SK-N-SH (cell line): ENCODE measurements at regions not wholly inside any gene's neighbourhood (a gene's known extent, or its start where the extent isn't known, plus 50 kb on each side); places are given as distances from the start of the nearest gene placed in this dataset.

Source experiments
- CTCF ChIA-PET: fragments of 300-600, 350-600 bp; formaldehyde crosslinking; extraction: SDS; loops from one replicate; lab custom pipeline; 2021; lab: Yijun Ruan, JAX
- POLR2A ChIA-PET: fragments of 350-600 bp; sonication (Branson Sonifier 250); formaldehyde crosslinking; extraction: SDS; loops from one replicate; lab custom pipeline; 2020; ENCODE audit warnings: antibody characterized with exemption, inconsistent platforms; lab: Yijun Ruan, JAX
- DNase-seq: peaks from one replicate; pipeline ENCODE4 v3.0.0; 2012
- H2AFZ ChIP-seq: fragments of 200-600 bp; sonication (generic); 2 replicates; pipeline ENCODE4 v1.8.1; 2016; ENCODE audit warnings: antibody characterized with exemption, mild to moderate bottlenecking, low read depth
- H3F3A ChIP-seq: fragments of 200-600 bp; sonication (generic); replicated peaks from 2 replicates; pipeline ENCODE3; 2016; ENCODE audit warnings: antibody characterized with exemption, mild to moderate bottlenecking; ENCODE audit not compliant: insufficient read depth
- H3K27ac ChIP-seq, 2 experiments: fragments of 200-500 bp in 1 of 2; fragments of 200-600 bp in 1 of 2; sonication (Bioruptor generic) in 1 of 2; sonication (generic), shearing (Covaris generic) in 1 of 2; 2 replicates each; pipeline versions ENCODE4 v1.5.1 to v1.6.1; 2014 to 2016; ENCODE audit warnings: low read depth in 2 of 2, inconsistent platforms in 1 of 2, low read length in 1 of 2, mild to moderate bottlenecking in 1 of 2, mixed read lengths in 1 of 2
- H3K27me3 ChIP-seq: fragments of 200-600 bp; sonication (generic), shearing (Covaris generic); 2 replicates; pipeline ENCODE4 v1.6.1; 2016; ENCODE audit warnings: mixed run types; ENCODE audit not compliant: insufficient read depth
- H3K36me3 ChIP-seq, 2 experiments: fragments of 200-500 bp in 1 of 2; fragments of 200-600 bp in 1 of 2; sonication (Bioruptor generic) in 1 of 2; sonication (generic) in 1 of 2; replicated peaks in 1 of 2; 2 replicates each; pipeline versions ENCODE3 to v1.5.1; 2014 to 2016; ENCODE audit warnings: low read length in 1 of 2, mild to moderate bottlenecking in 1 of 2; ENCODE audit not compliant: insufficient read depth in 2 of 2, control insufficient read depth in 1 of 2
- H3K4me1 ChIP-seq, 2 experiments: fragments of 200-500 bp in 1 of 2; fragments of 200-600 bp in 1 of 2; sonication (Bioruptor generic) in 1 of 2; sonication (generic), shearing (Covaris generic) in 1 of 2; 2 replicates each; pipeline versions ENCODE4 v1.5.1 to v1.6.1; 2014 to 2016; ENCODE audit warnings: low read depth in 1 of 2, low read length in 1 of 2, mixed run types in 1 of 2; ENCODE audit not compliant: insufficient read depth in 2 of 2, control insufficient read depth in 1 of 2
- H3K4me2 ChIP-seq: fragments of 200-600 bp; sonication (generic), shearing (Covaris generic); 2 replicates; pipeline ENCODE4 v1.6.1; 2017; ENCODE audit warnings: mixed run types
- H3K4me3 ChIP-seq, 2 experiments: fragments of 200-500 bp in 1 of 2; fragments of 200-600 bp in 1 of 2; sonication (Bioruptor generic) in 1 of 2; sonication (generic), shearing (Covaris generic) in 1 of 2; 2 replicates each; pipeline versions ENCODE4 v1.5.1 to v1.8.1; 2014 to 2016; ENCODE audit warnings: low read depth in 2 of 2, inconsistent platforms in 1 of 2, low read length in 1 of 2, mild to moderate bottlenecking in 1 of 2, mixed read lengths in 1 of 2, moderate library complexity in 1 of 2
- H3K79me2 ChIP-seq: fragments of 200-600 bp; sonication (generic); 2 replicates; pipeline ENCODE4 v1.8.1; 2017; ENCODE audit warnings: mild to moderate bottlenecking; ENCODE audit not compliant: insufficient read depth
- H3K9ac ChIP-seq: fragments of 200-600 bp; sonication (generic); 2 replicates; pipeline ENCODE4 v1.6.1; 2017; ENCODE audit warnings: mixed run types
- H3K9me2 ChIP-seq: fragments of 200-600 bp; sonication (generic); 2 replicates; pipeline ENCODE4 v1.6.1; 2017; ENCODE audit warnings: mixed run types
- H3K9me3 ChIP-seq: fragments of 200-600 bp; sonication (generic); 2 replicates; pipeline ENCODE4 v1.6.1; 2017; ENCODE audit warnings: mixed run types, mild to moderate bottlenecking, moderate library complexity
- H4K20me1 ChIP-seq: fragments of 200-600 bp; sonication (generic); 2 replicates; pipeline ENCODE4 v1.6.1; 2017; ENCODE audit warnings: mild to moderate bottlenecking, mixed run types; ENCODE audit not compliant: insufficient read depth
- ELF1 ChIP-seq: IDR thresholded peaks from 2 replicates; pipeline ENCODE4 v1.4.0; 2012
- EP300 ChIP-seq, 2 experiments: IDR thresholded peaks; 2 replicates each; pipeline versions ENCODE4 v1.4.0 to v1.6.1; 2012; ENCODE audit warnings: borderline replicate concordance in 1 of 2, low read depth in 1 of 2, low read length in 1 of 2
- EZH2phosphoT487 ChIP-seq: fragments of 200-600 bp; sonication (generic); IDR thresholded peaks from 2 replicates; pipeline ENCODE4 v1.6.1; 2017; ENCODE audit warnings: low read depth, mixed run types, mild to moderate bottlenecking, antibody characterized with exemption, moderate library complexity, borderline replicate concordance
- FOXJ3 ChIP-seq: sonication (generic); formaldehyde crosslinking; IDR thresholded peaks from 2 replicates; pipeline ENCODE4 v1.5.1; 2020; ENCODE audit warnings: mild to moderate bottlenecking, missing genetic modification reagents
- FOXM1 ChIP-seq: IDR thresholded peaks from 2 replicates; pipeline ENCODE4 v1.4.0; 2012; ENCODE audit warnings: low read depth, mild to moderate bottlenecking
- GABPA ChIP-seq: IDR thresholded peaks from 2 replicates; pipeline ENCODE4 v1.4.0; 2012; ENCODE audit warnings: low read depth, mild to moderate bottlenecking
- GATA2 ChIP-seq: sonication (generic); formaldehyde crosslinking; IDR thresholded peaks from 2 replicates; pipeline ENCODE4 v1.5.0; 2020; ENCODE audit warnings: mild to moderate bottlenecking, missing genetic modification reagents
- RAD21 ChIP-seq: IDR thresholded peaks from 2 replicates; pipeline ENCODE4 v1.6.1; 2012; ENCODE audit warnings: mild to moderate bottlenecking, low read length
- RCOR1 ChIP-seq: fragments of 150-350 bp; IDR thresholded peaks from 2 replicates; pipeline ENCODE4 v1.6.1; 2017; ENCODE audit warnings: antibody characterized with exemption, low read length
- SMC3 ChIP-seq: IDR thresholded peaks from 2 replicates; pipeline ENCODE4 v1.6.1; 2012; ENCODE audit warnings: low read depth, low read length, improper control_type of control experiment
- TEAD4 ChIP-seq: IDR thresholded peaks from 2 replicates; pipeline ENCODE4 v1.4.0; 2012; ENCODE audit warnings: mild to moderate bottlenecking, borderline replicate concordance; ENCODE audit not compliant: insufficient read depth
- USF2 ChIP-seq: fragments of 150-350 bp; IDR thresholded peaks from 2 replicates; pipeline ENCODE4 v1.6.1; 2017; ENCODE audit warnings: antibody characterized with exemption, low read length, low read depth, borderline replicate concordance
- WGBS: methylation state at CpG from one replicate; pipeline ENCODE4 v1.1.6; 2017; ENCODE audit warnings: low lambda C conversion rate; 5-methylcytosine and 5-hydroxymethylcytosine counted together
- TF ChIP-seq, protein P1 (sequence below): fragments of 150-350 bp; IDR thresholded peaks from 2 replicates; pipeline ENCODE4 v1.6.1; 2016; ENCODE audit warnings: mild to moderate bottlenecking, low read depth, low read length
- TF ChIP-seq, protein P2 (sequence below): fragments of 200-600 bp; sonication (generic); IDR thresholded peaks from 2 replicates; pipeline ENCODE4 v1.6.1; 2017; ENCODE audit warnings: antibody characterized with exemption, mild to moderate bottlenecking, moderate library complexity
- TF ChIP-seq, protein P3 (sequence below): IDR thresholded peaks from 2 replicates; pipeline ENCODE4 v1.4.0; 2012; ENCODE audit warnings: low read depth
- TF ChIP-seq, protein P4 (sequence below): IDR thresholded peaks from 2 replicates; pipeline ENCODE4; 2012

- CTCF ChIA-PET: interaction anchor here (0.9 to 1.5 kb wide), 2 partner anchors 74 to 1086 kb away, joined by 3 read pairs; no protein-coding TSS in a partner anchor
- H3K4me2 ChIP-seq: no peak overlapping the region
- TF ChIP-seq RAD21 (no peak), GATA2 (CRISPR knock-in tag) (no peak), FOXJ3 (CRISPR knock-in tag) (no peak), FOXM1 (no peak), TEAD4 (no peak), SMC3 (no peak), RCOR1 (no peak), EP300 (IDR thresholded peaks at IDR 0.05; ENCODE audit: borderline replicate concordance in 1 of 2, low read depth in 1 of 2, low read length in 1 of 2) (no peak), EZH2phosphoT487 (no peak), USF2 (no peak), ELF1 (no peak), GABPA (no peak)
- TF ChIP-seq, protein P1, sequence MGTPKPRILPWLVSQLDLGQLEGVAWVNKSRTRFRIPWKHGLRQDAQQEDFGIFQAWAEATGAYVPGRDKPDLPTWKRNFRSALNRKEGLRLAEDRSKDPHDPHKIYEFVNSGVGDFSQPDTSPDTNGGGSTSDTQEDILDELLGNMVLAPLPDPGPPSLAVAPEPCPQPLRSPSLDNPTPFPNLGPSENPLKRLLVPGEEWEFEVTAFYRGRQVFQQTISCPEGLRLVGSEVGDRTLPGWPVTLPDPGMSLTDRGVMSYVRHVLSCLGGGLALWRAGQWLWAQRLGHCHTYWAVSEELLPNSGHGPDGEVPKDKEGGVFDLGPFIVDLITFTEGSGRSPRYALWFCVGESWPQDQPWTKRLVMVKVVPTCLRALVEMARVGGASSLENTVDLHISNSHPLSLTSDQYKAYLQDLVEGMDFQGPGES: no peak
- TF ChIP-seq, protein P2, sequence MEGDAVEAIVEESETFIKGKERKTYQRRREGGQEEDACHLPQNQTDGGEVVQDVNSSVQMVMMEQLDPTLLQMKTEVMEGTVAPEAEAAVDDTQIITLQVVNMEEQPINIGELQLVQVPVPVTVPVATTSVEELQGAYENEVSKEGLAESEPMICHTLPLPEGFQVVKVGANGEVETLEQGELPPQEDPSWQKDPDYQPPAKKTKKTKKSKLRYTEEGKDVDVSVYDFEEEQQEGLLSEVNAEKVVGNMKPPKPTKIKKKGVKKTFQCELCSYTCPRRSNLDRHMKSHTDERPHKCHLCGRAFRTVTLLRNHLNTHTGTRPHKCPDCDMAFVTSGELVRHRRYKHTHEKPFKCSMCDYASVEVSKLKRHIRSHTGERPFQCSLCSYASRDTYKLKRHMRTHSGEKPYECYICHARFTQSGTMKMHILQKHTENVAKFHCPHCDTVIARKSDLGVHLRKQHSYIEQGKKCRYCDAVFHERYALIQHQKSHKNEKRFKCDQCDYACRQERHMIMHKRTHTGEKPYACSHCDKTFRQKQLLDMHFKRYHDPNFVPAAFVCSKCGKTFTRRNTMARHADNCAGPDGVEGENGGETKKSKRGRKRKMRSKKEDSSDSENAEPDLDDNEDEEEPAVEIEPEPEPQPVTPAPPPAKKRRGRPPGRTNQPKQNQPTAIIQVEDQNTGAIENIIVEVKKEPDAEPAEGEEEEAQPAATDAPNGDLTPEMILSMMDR: no peak
- TF ChIP-seq, protein P3, sequence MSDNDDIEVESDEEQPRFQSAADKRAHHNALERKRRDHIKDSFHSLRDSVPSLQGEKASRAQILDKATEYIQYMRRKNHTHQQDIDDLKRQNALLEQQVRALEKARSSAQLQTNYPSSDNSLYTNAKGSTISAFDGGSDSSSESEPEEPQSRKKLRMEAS: no peak
- TF ChIP-seq, protein P4, sequence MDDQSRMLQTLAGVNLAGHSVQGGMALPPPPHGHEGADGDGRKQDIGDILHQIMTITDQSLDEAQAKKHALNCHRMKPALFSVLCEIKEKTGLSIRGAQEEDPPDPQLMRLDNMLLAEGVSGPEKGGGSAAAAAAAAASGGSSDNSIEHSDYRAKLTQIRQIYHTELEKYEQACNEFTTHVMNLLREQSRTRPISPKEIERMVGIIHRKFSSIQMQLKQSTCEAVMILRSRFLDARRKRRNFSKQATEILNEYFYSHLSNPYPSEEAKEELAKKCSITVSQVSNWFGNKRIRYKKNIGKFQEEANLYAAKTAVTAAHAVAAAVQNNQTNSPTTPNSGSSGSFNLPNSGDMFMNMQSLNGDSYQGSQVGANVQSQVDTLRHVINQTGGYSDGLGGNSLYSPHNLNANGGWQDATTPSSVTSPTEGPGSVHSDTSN: no peak
- TF ChIP-seq, all 33 proteins: peak for 0
- H3K4me3 ChIP-seq: no peak overlapping the region
- H3K9me3 ChIP-seq: no peaks in the 10 kb centered on the region
- no peaks in the 10 kb centered on the region for H3K36me3 ChIP-seq
- no peak overlapping the region for H3K27ac ChIP-seq
- H3K9me2 ChIP-seq: no peaks in the 10 kb centered on the region
- no peak overlapping the region for H3K9ac ChIP-seq
- H4K20me1 ChIP-seq: no peaks in the 10 kb centered on the region
- 61% methylated on average over 5 of the region's 5 CpGs for WGBS
- no peaks in the 10 kb centered on the region for H3K79me2 ChIP-seq
- H3K4me1 ChIP-seq: no peaks in the 10 kb centered on the region
- POLR2A ChIA-PET: no interaction called here
- no peak overlapping the region for H2AFZ ChIP-seq
- no peak for DNase-seq
- H3K27me3 ChIP-seq: no peaks in the 10 kb centered on the region
- H3F3A ChIP-seq: no peaks in the 10 kb centered on the region
Observed at GRCh38 chr10:83886871-83887270, 252.4 kb upstream of the GHITM start.
